ENCODE measurements at regions not wholly inside any gene's neighbourhood (a gene's known extent, or its start where the extent isn't known, plus 50 kb on each side); places are given as distances from the start of the nearest gene placed in this dataset.

DNA sequence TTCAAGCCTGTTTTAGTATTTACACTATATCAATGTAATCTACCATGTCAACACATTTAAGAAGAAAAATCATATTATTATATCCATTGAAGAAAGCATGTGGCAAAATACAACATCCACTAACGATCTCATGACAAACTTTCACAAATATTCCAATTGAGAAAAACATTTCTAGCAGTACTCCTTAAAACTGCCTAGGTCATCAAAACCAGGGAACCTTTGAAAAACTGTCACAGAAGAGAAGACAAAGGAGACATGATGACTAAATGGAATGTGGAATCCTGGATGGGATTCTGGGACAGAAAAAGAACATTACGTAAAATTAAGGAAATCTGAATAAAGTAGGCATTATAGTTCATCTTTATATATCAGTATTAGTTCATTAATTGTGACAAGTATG, 1091.3 kb upstream of the CDH6 start:
- Histone ChIP-seq H3K36me3 (no peaks in the 10 kb centered on the region), H3K4me1 (ENCODE audit: insufficient read depth) (no peaks in the 10 kb centered on the region), H3K27me3 (no peaks in the 10 kb centered on the region), H3K27ac (no peak overlapping the region), H3K4me3 (no peak overlapping the region), H3K9me3 (no peaks in the 10 kb centered on the region)
- intact Hi-C loops (cut with DNase I) = no loop called here
- no peak for TF ChIP-seq EP300 (IDR thresholded peaks at IDR 0.05)
- TF ChIP-seq, protein P1, sequence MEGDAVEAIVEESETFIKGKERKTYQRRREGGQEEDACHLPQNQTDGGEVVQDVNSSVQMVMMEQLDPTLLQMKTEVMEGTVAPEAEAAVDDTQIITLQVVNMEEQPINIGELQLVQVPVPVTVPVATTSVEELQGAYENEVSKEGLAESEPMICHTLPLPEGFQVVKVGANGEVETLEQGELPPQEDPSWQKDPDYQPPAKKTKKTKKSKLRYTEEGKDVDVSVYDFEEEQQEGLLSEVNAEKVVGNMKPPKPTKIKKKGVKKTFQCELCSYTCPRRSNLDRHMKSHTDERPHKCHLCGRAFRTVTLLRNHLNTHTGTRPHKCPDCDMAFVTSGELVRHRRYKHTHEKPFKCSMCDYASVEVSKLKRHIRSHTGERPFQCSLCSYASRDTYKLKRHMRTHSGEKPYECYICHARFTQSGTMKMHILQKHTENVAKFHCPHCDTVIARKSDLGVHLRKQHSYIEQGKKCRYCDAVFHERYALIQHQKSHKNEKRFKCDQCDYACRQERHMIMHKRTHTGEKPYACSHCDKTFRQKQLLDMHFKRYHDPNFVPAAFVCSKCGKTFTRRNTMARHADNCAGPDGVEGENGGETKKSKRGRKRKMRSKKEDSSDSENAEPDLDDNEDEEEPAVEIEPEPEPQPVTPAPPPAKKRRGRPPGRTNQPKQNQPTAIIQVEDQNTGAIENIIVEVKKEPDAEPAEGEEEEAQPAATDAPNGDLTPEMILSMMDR (IDR thresholded peaks at IDR 0.05) = no peak
- no peak for TF ChIP-seq POLR2A (IDR thresholded peaks at IDR 0.05)
- WGBS, 3 donors = 76 to 86% (median 77%) methylated on average over 2 of the region's 2 CpGs
- DNase-seq = no peak

DNA sequence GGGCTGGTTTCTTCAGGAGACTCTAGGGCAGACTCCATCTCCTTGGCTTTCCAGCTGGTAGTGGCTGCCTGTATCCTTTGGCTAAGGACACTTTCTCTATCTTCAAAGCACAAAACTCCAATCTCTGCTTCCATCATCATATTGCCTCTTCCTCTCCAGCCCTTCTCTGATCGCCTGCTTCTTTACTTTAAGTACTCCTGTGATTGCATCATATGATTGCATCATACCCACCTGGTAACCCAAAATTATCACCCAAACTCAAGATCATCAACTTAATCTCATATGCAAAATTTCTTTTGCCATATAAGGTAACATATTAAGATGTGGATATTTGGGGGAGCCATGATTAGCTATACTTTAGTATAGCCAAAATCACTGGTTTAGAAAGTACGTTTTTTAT, 1092.6 kb upstream of the CDH6 start:
- H3K4me3 ChIP-seq = no peak overlapping the region
- WGBS, 3 donors = 68 to 84% (median 79%) methylated on average over 2 of the region's 2 CpGs
- no peak overlapping the region for H3K27ac ChIP-seq
- no peaks in the 10 kb centered on the region for H3K4me1 ChIP-seq (ENCODE audit: insufficient read depth)
- intact Hi-C loops (cut with DNase I) = no loop called here
- TF ChIP-seq EP300 (IDR thresholded peaks at IDR 0.05) (no peak), POLR2A (IDR thresholded peaks at IDR 0.05) (no peak)
- TF ChIP-seq, protein P1 (IDR thresholded peaks at IDR 0.05) = no peak
- no peaks in the 10 kb centered on the region for H3K36me3 ChIP-seq
- H3K27me3 ChIP-seq = no peaks in the 10 kb centered on the region
- DNase-seq = no peak
- no peaks in the 10 kb centered on the region for H3K9me3 ChIP-seq

DNA sequence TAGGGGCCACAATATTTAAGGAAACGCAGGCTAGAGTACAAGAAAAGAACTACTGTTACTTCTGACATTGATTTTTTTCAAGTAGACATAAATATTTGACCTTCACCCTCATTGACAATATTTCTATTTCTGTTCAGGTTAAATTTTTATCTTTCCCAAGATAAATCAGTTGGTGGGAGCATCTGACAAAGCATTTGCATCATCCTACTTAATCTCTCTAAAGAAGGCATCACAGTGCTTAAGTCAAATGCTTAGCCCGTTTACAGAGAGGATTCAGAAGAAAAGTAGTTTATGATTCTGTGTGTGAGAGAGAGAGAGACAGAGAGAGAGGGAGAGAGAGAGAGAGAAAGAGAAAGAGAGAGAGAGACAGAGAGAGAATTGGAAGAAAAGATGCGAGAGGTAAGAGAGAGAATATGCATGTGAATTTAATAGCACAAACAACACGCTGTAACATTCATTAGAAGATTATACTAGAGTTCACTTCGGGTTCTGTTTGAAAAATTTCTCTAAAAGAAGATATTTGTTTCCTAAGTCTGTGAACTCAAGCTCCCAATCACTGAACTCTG, 1093.3 kb upstream of the CDH6 start:
- TF ChIP-seq EP300 (IDR thresholded peaks at IDR 0.05) = no peak
- TF ChIP-seq POLR2A (IDR thresholded peaks at IDR 0.05) = no peak
- TF ChIP-seq, protein P1 (IDR thresholded peaks at IDR 0.05) = no peak
- no peak overlapping the region for H3K27ac ChIP-seq
- H3K4me3 ChIP-seq = no peak overlapping the region
- no peaks in the 10 kb centered on the region for H3K36me3 ChIP-seq
- no peaks in the 10 kb centered on the region for H3K27me3 ChIP-seq
- no peak for DNase-seq
- intact Hi-C loops (cut with DNase I) = no loop called here
- 18 to 44% (median 39%) methylated on average over 5 of the region's 5 CpGs for whole genome bisulfite sequencing, 3 donors
- H3K9me3 ChIP-seq = no peaks in the 10 kb centered on the region
- no peaks in the 10 kb centered on the region for H3K4me1 ChIP-seq (ENCODE audit: insufficient read depth)

DNA sequence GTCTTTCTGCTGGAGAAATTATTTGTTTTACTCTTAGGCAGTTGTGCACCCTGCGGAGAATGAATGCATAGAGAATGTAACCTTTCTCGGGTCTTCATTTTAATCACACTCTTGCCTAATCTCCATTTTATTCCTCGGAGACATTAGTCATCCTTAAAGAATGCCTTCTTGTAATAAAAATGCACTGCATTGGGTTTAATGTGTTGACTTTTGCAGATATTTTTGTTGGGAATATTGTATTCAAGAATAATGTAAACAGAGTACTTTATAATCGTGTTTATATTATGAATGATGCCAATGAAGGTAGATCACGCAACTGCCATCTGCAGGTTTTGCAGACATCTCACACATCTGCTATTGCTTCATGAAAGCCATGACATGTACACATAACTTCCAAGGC, 1093.9 kb upstream of the CDH6 start:
- no peak overlapping the region for H3K4me3 ChIP-seq
- H3K4me1 ChIP-seq (ENCODE audit: insufficient read depth) = no peaks in the 10 kb centered on the region
- TF ChIP-seq, protein P1 (IDR thresholded peaks at IDR 0.05) = no peak
- TF ChIP-seq POLR2A (IDR thresholded peaks at IDR 0.05) (no peak), EP300 (IDR thresholded peaks at IDR 0.05) (no peak)
- no peak for DNase-seq
- H3K9me3 ChIP-seq = no peaks in the 10 kb centered on the region
- intact Hi-C loops (cut with DNase I) = no loop called here
- WGBS, 3 donors = 48 to 66% (median 62%) methylated on average over 5 of the region's 5 CpGs
- no peaks in the 10 kb centered on the region for H3K36me3 ChIP-seq
- no peak overlapping the region for H3K27ac ChIP-seq
- no peaks in the 10 kb centered on the region for H3K27me3 ChIP-seq

Measured in ovary (tissue), 7 donors.